ENCODE measurements at regions not wholly inside any gene's neighbourhood (a gene's known extent, or its start where the extent isn't known, plus 50 kb on each side); places are given as distances from the start of the nearest gene placed in this dataset.

- no peak for DNase-seq
Measured at GRCh38 chr2:147247749-147248148, 597.1 kb upstream of the ACVR2A start.

GRCh38 chr2:147242445-147242844 lies 602.4 kb upstream of the ACVR2A start:
- no peak for DNase-seq

GRCh38 chr2:147236601-147237000 lies 608.2 kb upstream of the ACVR2A start:
- no peak for DNase-seq

DNA sequence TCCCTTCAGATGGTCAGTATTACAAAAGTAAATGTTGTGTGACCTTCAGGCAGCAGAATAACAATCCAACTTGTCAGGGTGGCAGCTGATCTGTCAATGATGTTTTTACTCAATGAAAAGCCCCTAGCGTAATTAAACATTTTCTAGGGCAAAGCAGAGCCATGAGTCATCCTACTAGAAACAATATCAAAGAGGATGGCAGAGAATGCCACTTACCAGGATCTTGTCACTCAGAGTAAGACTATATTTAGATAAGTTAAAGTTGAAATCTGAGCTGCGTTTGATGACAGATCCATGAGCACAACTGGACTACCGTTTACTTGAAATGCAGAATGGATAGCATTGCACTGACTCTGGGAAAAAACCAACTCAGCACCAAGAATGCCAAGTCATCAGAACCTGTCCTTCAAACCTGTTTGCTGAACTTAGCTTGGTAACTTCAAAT lies 612.6 kb upstream of the ACVR2A start:
- no peak for DNase-seq

GRCh38 chr2:147231607-147232006 lies 613.2 kb upstream of the ACVR2A start:
- DNase-seq: no peak

GRCh38 chr2:147231081-147231480 lies 613.7 kb upstream of the ACVR2A start:
- DNase-seq: no peak

DNA sequence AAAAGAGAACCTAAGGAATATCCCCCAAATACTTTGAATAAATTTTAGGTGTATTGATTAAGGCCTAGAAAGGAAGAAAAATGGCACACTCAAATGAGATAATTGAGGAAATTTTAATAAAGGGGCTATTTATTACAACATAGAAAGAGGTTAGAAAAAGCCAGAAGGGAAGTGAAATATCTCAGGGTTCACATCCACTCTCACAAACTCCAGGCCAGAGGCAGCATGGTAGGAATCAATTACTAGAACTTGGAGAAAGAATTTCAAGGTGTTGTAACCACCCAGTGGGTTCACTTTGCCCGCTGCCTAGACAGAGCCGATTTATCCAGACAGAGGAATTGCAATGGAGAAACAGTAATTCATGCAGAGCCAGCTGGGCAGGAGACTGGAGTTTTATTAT lies 617.5 kb upstream of the ACVR2A start:
- no peak for DNase-seq

DNA sequence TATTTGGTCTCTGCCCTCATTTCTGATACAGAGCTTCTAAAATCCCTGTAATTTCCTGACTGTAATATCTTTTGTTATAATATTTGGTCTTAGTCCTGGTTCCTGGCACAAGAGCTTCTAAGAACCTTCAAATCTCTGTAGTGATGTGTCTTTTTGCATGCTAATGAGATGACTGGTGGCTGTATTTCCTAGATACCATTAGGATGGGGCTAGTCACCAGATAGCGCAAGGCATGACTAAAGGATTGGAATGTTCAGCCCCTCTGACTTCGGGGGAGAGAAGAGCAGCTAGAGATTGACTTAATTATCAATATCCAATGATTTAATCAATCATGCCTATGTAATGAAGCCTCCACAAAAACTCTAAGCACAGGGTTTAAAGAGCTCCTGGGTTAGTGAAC lies 620.8 kb upstream of the ACVR2A start:
- DNase-seq: no peak

- DNase-seq: no peak
Measured at GRCh38 chr2:147223553-147224060, 621.2 kb upstream of the ACVR2A start.

DNA sequence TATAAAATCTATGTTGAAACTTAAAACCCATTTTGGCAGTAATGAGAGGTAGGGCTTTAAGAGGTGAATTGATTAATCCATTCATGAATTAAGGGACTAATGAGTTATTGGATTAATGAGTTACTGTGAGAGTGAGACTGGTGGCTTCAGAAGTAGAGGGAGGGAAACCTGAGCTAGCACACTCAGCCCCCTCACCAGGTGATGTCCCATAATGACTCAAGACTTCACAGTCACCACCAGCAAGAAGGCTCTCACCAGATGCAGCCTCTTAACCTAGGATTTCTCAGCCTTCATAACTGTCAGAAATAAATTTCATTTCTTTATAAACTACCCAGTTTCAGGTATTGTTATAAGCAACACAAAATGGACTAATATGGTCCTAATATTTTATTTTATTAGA lies 621.7 kb upstream of the ACVR2A start:
- DNase-seq: no peak

DNA sequence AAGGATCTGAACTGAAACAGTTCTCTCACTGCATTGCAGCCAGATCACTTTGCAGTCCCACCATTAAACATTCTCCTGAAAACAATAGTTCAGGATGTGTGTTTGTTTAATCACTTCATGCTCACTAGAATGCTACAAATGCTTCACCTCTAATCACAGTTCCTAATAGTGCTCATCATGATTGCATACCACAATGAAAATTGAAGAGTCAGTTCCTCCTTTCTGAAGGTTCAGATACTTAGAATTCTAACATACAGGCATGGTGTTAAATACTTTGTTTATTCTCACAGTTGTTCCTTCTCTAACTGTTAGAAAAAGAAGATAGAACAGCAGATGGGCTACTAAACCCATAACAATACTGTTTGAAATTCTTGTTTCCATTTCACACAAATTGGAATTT lies 622.3 kb upstream of the ACVR2A start:
- DNase-seq: no peak

DNA sequence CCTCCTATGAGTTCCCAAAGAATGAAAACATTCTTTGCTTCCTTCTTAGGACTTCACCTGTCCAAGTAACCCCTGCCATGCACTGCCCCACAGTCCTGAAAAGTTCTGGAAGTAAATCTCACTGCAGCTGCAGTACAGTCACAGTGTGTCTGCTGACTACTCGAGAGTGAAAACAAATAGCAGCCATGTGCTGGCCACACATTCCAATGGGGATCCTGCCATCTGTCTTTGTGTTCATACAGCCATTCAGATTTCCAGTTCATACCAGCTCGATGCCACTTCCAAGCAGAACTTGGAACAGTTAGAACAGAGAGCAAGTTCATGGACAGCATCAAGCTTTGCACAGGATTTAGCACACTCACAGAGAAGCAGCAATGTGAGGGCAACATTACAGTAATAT lies 629.9 kb upstream of the ACVR2A start:
- DNase-seq: no peak

DNA sequence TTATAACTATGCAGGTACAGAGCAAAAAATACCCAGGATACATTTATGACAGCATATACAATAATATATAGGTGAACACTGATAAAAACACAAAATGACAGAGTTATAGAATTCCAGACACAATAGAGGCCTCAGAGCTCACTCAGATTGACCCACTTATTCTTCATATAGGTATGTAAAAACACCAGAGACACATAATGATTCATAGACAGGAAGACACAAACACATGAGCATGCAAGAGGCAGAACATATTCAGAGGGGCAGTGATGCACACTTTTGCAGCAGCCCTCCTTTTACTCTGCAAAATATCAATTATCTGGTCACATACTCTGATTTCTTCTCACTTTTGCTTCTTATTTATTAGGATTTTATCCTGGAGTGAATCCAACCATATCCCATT lies 633.3 kb upstream of the ACVR2A start:
- DNase-seq: no peak

- no peak for DNase-seq
Measured at GRCh38 chr2:147204102-147204501, 640.7 kb upstream of the ACVR2A start.

DNA sequence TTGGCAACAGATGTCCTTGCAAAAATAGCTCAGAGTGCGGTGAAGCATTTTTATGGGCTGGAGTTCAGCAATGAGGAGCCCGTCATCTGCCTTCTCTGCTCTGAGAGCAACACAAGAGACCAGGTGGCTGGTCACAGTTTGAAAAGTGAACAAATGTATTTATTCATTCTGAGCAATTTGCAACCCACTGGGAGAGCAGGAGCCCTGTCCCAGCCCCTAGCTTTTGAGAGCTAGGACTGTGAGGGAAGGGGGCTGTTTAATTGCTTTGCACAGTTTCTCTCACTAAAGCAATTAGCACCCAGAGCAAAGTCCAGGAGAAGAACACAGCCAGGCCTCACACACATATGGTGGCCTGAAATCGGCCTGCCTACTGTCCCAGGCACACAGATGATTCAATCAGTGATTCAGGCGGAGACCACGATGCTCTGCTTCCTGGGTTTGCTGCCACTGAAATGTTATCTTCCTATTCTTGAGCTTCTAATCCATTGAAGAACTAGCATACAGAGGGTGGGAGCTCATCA lies 646.1 kb upstream of the ACVR2A start:
- DNase-seq: no peak

- DNase-seq: no peak
Measured at GRCh38 chr2:147197754-147198483, 646.9 kb upstream of the ACVR2A start.

DNA sequence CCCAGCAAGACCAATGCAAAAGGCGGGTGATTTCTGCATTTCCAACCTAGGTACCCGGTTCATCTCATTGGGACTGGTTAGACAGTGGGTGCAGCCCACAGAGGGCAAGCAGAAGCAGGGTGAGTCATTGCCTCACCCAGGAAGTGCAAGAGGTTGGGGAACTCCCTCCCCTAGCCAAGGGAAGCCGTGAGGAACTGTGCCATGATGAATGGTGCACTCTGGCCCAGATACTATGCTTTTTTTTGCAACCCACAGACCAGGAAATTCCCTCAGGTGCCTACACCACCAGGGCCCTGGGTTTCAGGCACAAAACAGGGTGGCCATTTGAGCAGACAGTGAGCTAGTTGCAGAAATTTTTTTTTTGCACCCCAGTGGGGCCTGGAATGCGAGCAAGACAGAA lies 662.6 kb upstream of the ACVR2A start:
- peak; percentile 44 for DNase-seq

DNA sequence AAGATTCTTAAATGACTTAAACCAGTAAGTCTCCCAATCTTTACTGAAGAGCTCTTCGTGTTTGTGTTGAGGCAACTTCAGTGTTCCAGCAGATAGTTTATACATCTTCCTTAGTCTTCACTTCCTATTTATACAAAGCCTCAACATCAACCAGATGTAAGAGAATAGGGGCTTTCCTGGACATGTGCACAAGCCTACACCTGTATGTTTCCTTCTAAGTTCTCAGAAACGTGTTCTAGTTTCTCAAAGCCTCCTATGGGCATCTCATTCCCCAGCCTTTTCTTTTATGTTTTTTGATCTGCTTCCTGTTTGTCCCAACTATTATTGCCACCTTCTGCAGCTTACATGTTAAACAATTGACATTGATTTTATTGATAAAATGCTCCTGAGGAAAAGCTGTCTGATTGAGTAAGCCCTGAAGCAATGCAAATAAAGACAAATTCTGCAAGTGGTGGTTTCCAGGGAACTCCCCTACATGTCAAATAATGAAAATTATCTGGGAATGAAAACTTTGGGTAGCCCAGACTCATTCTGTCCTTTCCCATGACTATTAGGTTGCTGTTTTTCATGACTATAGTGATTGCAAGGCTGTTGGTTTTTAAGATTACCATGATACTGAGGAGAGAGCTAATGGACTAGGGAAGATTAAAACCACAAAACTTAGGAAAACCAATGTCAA lies 663.3 kb upstream of the ACVR2A start:
- no peak for DNase-seq

- no peak for DNase-seq
Measured at GRCh38 chr2:147177071-147177857, 667.6 kb upstream of the ACVR2A start.

DNA sequence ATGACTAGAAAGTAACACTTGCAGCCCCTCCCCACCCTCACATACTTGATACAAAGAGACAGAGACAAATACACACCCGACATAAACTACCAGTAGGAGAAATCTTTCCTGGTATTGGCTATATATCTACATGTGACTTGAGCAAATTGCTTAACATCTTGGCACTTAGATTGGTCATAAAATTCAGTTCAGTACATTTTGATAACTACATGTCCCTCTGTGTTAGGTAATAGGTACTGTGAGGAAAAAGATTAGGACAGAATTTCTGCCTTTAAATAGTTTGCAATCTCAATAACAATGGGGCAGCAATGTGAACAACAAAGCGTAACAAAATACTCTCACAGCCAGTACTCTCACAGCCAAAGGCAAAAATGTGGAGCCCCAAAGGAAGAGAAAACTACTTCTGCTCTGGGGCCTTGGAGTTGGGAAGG lies 670.0 kb upstream of the ACVR2A start:
- DNase-seq: no peak

GRCh38 chr2:147173798-147174197 lies 671.0 kb upstream of the ACVR2A start:
- no peak for DNase-seq

- no peak for DNase-seq
Measured at GRCh38 chr2:147173189-147173581, 671.6 kb upstream of the ACVR2A start.

- no peak for DNase-seq
Measured at GRCh38 chr2:147172493-147173188, 672.2 kb upstream of the ACVR2A start.
